ENCODE measurements at regions not wholly inside any gene's neighbourhood (a gene's known extent, or its start where the extent isn't known, plus 50 kb on each side); places are given as distances from the start of the nearest gene placed in this dataset.

DNA sequence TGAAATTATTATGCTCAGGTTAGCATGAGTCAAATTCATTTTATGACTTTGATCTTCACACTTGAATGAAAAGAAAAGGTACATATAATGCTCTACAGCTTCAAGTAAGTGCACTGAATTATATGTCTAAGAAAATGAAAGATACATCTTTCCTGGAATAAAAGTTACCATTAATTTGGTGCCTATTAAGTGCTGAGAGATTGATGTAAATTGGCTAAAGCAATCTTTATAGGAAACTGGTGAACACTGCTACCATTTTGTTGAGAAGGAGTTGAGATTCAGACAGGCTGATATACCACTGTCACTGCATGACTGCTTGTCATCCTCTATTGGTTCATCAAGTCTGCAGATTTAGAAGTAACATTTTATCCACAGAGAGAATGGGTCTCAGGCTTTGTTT lies 416.8 kb upstream of the SPRY2 start:
- H3K4me2 ChIP-seq (ENCODE audit: low read length), result no peak overlapping the region
- H3K4me3 ChIP-seq (ENCODE audit: low read length), result no peak overlapping the region
- no peak overlapping the region for H2AFZ ChIP-seq (ENCODE audit: low read length)
- ChIA-PET POLR2A (ENCODE audit: unreplicated experiment) (no interaction called here), CTCF (no interaction called here)
- no TSS peak for BruUV-seq (replicated peaks)
- no peak overlapping the region for H3K27ac ChIP-seq (ENCODE audit: low read length)
- H3K4me1 ChIP-seq (ENCODE audit: insufficient read depth, low read length), result no peaks in the 10 kb centered on the region
- no peak for DNase-seq
- H3K79me2 ChIP-seq (ENCODE audit: low read length), result no peaks in the 10 kb centered on the region
- intact Hi-C loops (cut with micrococcal nuclease), result no loop called here
- H3F3A ChIP-seq (ENCODE audit: low read length, unreplicated experiment), result no peaks in the 10 kb centered on the region
- H3K36me3 ChIP-seq (ENCODE audit: low read depth, low read length), result no peaks in the 10 kb centered on the region
- no peaks in the 10 kb centered on the region for H4K20me1 ChIP-seq (ENCODE audit: low read length)
- no peak for TF ChIP-seq EZH2phosphoT487 (IDR thresholded peaks at IDR 0.05; ENCODE audit: borderline replicate concordance, low read length)
- TF ChIP-seq EZH2 (IDR thresholded peaks at IDR 0.05; ENCODE audit: low read length, unreplicated experiment), result no peak
- TF ChIP-seq, protein P1, sequence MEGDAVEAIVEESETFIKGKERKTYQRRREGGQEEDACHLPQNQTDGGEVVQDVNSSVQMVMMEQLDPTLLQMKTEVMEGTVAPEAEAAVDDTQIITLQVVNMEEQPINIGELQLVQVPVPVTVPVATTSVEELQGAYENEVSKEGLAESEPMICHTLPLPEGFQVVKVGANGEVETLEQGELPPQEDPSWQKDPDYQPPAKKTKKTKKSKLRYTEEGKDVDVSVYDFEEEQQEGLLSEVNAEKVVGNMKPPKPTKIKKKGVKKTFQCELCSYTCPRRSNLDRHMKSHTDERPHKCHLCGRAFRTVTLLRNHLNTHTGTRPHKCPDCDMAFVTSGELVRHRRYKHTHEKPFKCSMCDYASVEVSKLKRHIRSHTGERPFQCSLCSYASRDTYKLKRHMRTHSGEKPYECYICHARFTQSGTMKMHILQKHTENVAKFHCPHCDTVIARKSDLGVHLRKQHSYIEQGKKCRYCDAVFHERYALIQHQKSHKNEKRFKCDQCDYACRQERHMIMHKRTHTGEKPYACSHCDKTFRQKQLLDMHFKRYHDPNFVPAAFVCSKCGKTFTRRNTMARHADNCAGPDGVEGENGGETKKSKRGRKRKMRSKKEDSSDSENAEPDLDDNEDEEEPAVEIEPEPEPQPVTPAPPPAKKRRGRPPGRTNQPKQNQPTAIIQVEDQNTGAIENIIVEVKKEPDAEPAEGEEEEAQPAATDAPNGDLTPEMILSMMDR (conservative IDR thresholded peaks at IDR 0.05; ENCODE audit: low read depth, low read length), result no peak
- ATAC-seq, result no peak
- H3K9me2 ChIP-seq (replicated peaks; ENCODE audit: low read length), result no peaks in the 10 kb centered on the region
- no peaks in the 10 kb centered on the region for H3K9me3 ChIP-seq (ENCODE audit: low read length)
- H3K27me3 ChIP-seq (ENCODE audit: low read length), result no peaks in the 10 kb centered on the region
- no peak overlapping the region for H3K9ac ChIP-seq (ENCODE audit: low read length)

DNA sequence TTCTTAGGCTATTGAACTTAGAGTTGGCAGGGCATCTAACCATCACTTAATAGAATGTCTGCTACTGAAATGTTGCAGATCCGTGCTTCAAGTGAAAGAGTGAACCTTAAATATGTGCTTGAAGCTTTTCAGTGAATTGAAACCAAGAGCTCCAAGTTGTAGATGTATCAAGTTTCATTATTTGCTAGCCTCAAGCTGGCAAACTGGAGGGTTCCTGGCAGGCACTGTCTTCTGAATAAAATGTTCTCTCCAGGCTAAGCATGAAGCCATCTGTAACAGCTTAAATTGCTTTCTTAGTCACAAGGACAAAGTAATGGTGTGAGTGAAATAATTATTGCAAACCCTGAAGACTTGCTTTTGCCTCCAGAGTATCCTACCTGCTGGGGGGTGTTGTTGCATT lies 415.0 kb upstream of the SPRY2 start:
- no peak overlapping the region for H3K27ac ChIP-seq (ENCODE audit: low read length)
- H3K9me2 ChIP-seq (replicated peaks; ENCODE audit: low read length), result no peaks in the 10 kb centered on the region
- H3K4me2 ChIP-seq (ENCODE audit: low read length), result no peak overlapping the region
- no peak for DNase-seq
- H3K4me3 ChIP-seq (ENCODE audit: low read length), result no peak overlapping the region
- H2AFZ ChIP-seq (ENCODE audit: low read length), result no peak overlapping the region
- intact Hi-C loops (cut with micrococcal nuclease), result no loop called here
- CTCF ChIA-PET, result no interaction called here
- TF ChIP-seq, protein P1 (conservative IDR thresholded peaks at IDR 0.05; ENCODE audit: low read depth, low read length), result no peak
- no peak for TF ChIP-seq EZH2 (IDR thresholded peaks at IDR 0.05; ENCODE audit: low read length, unreplicated experiment)
- no peak for TF ChIP-seq EZH2phosphoT487 (IDR thresholded peaks at IDR 0.05; ENCODE audit: borderline replicate concordance, low read length)
- no TSS peak for BruUV-seq (replicated peaks)
- H3K9ac ChIP-seq (ENCODE audit: low read length), result no peak overlapping the region
- no peaks in the 10 kb centered on the region for H3K4me1 ChIP-seq (ENCODE audit: insufficient read depth, low read length)
- no peaks in the 10 kb centered on the region for H3K79me2 ChIP-seq (ENCODE audit: low read length)
- no peaks in the 10 kb centered on the region for H4K20me1 ChIP-seq (ENCODE audit: low read length)
- H3K36me3 ChIP-seq (ENCODE audit: low read depth, low read length), result no peaks in the 10 kb centered on the region
- no peaks in the 10 kb centered on the region for H3K9me3 ChIP-seq (ENCODE audit: low read length)
- no peaks in the 10 kb centered on the region for H3K27me3 ChIP-seq (ENCODE audit: low read length)
- H3F3A ChIP-seq (ENCODE audit: low read length, unreplicated experiment), result no peaks in the 10 kb centered on the region
- POLR2A ChIA-PET (ENCODE audit: unreplicated experiment), result no interaction called here
- ATAC-seq, result no peak

DNA sequence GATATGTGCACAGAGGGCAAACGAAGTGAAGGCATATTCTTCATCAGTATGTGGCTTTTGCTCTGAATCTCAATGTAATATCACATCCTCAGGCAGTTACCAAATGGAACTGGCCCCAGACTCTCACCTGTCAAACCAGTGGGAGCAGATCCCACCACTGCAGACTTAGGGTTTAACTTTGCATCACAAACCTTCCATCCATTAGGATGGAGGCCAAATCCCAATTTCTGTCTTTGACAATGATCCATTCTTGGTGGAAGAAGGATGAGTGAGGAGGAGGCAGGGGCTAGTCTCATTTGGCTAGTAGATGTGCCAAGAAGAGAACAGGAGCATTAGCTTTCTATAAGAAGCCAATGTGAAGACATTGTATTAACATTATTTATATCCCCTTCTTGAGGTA lies 413.5 kb upstream of the SPRY2 start:
- Histone ChIP-seq H3K4me3 (ENCODE audit: low read length) (no peak overlapping the region), H3K4me1 (ENCODE audit: insufficient read depth, low read length) (no peaks in the 10 kb centered on the region), H3K9ac (ENCODE audit: low read length) (no peak overlapping the region), H3K9me3 (ENCODE audit: low read length) (no peaks in the 10 kb centered on the region), H3K79me2 (ENCODE audit: low read length) (no peaks in the 10 kb centered on the region), H3K27ac (ENCODE audit: low read length) (no peak overlapping the region), H3F3A (ENCODE audit: low read length, unreplicated experiment) (no peaks in the 10 kb centered on the region), H3K36me3 (ENCODE audit: low read depth, low read length) (no peaks in the 10 kb centered on the region), H3K4me2 (ENCODE audit: low read length) (no peak overlapping the region), H4K20me1 (ENCODE audit: low read length) (no peaks in the 10 kb centered on the region), H3K9me2 (replicated peaks; ENCODE audit: low read length) (no peaks in the 10 kb centered on the region), H3K27me3 (ENCODE audit: low read length) (no peaks in the 10 kb centered on the region), H2AFZ (ENCODE audit: low read length) (no peak overlapping the region)
- DNase-seq (no peak), ATAC-seq (no peak)
- CTCF ChIA-PET, result no interaction called here
- intact Hi-C loops (cut with micrococcal nuclease), result no loop called here
- no TSS peak for BruUV-seq (replicated peaks)
- POLR2A ChIA-PET (ENCODE audit: unreplicated experiment), result no interaction called here
- no peak for TF ChIP-seq EZH2phosphoT487 (IDR thresholded peaks at IDR 0.05; ENCODE audit: borderline replicate concordance, low read length)
- TF ChIP-seq, protein P1 (conservative IDR thresholded peaks at IDR 0.05; ENCODE audit: low read depth, low read length), result no peak
- TF ChIP-seq EZH2 (IDR thresholded peaks at IDR 0.05; ENCODE audit: low read length, unreplicated experiment), result no peak
